GM21360 (cell line): ENCODE measurements at regions not wholly inside any gene's neighbourhood (a gene's known extent, or its start where the extent isn't known, plus 50 kb on each side); places are given as distances from the start of the nearest gene placed in this dataset.
"Not testable (repeated sequence)": the region's sequence is repeated elsewhere in the genome, so short reads cannot be mapped to it uniquely, and the experiment has no call there.

Source experiments
- ATAC-seq: cut with Tn5 transposase; IDR thresholded peaks from one replicate; pipeline ENCODE4 v1.9.1; 2021; ENCODE audit warnings: mild to moderate bottlenecking, moderate library complexity; ENCODE audit not compliant: unreplicated experiment

- no peak for ATAC-seq
Observed at GRCh38 chr6:145540741-145541140, 194.6 kb downstream of the EPM2A start.

GRCh38 chr6:145544041-145544440 lies 191.3 kb downstream of the EPM2A start:
- ATAC-seq: no peak

GRCh38 chr6:145544514-145544913 lies 190.8 kb downstream of the EPM2A start:
- no peak for ATAC-seq

GRCh38 chr6:145546265-145546664 lies 189.1 kb downstream of the EPM2A start:
- ATAC-seq: no peak

GRCh38 chr6:145547594-145548335 lies 187.6 kb downstream of the EPM2A start:
- no peak for ATAC-seq

- no peak for ATAC-seq
Observed at GRCh38 chr6:145548933-145549648, 186.2 kb downstream of the EPM2A start.

- no peak for ATAC-seq
Observed at GRCh38 chr6:145551164-145551563, 184.2 kb downstream of the EPM2A start.

- ATAC-seq: no peak
Observed at GRCh38 chr6:145555084-145555483, 180.2 kb downstream of the EPM2A start.

GRCh38 chr6:145557474-145557873 lies 177.8 kb downstream of the EPM2A start:
- ATAC-seq: no peak

- no peak for ATAC-seq
Observed at GRCh38 chr6:145559836-145560235, 175.5 kb downstream of the EPM2A start.

- no peak for ATAC-seq
Observed at GRCh38 chr6:145561095-145562072, 173.9 kb downstream of the EPM2A start.

GRCh38 chr6:145562771-145563615 lies 172.3 kb downstream of the EPM2A start:
- no peak for ATAC-seq

- ATAC-seq: no peak
Observed at GRCh38 chr6:145564553-145564952, 170.8 kb downstream of the EPM2A start.

- ATAC-seq: no peak
Observed at GRCh38 chr6:145567684-145568252, 167.6 kb downstream of the EPM2A start.

GRCh38 chr6:145569140-145569539 lies 166.2 kb downstream of the EPM2A start:
- no peak for ATAC-seq

GRCh38 chr6:145570336-145570735 lies 165.0 kb downstream of the EPM2A start:
- not testable (repeated sequence) for ATAC-seq

GRCh38 chr6:145574269-145574668 lies 161.1 kb downstream of the EPM2A start:
- ATAC-seq: not testable (repeated sequence)
